IPS DF 6.9 (cell line): ENCODE measurements at regions not wholly inside any gene's neighbourhood (a gene's known extent, or its start where the extent isn't known, plus 50 kb on each side); places are given as distances from the start of the nearest gene placed in this dataset.

ENCODE experiments used
- DNase-seq: peaks from one replicate; pipeline ENCODE4 v3.0.0-alpha.2; 2013; ENCODE audit warnings: low read depth, low spot score
- H3K27ac ChIP-seq: one replicate; pipeline ENCODE4 v1.5.1; 2013; ENCODE audit warnings: low read length, control low read depth
- H3K27me3 ChIP-seq: 2 replicates; pipeline ENCODE4 v1.6.1; 2013; ENCODE audit warnings: mild to moderate bottlenecking, low read length; ENCODE audit not compliant: control insufficient read depth, insufficient read depth
- H3K36me3 ChIP-seq: 2 replicates; pipeline ENCODE4 v1.6.1; 2013; ENCODE audit warnings: low read length; ENCODE audit not compliant: control insufficient read depth, insufficient read depth
- H3K4me1 ChIP-seq: 2 replicates; pipeline ENCODE4 v1.6.1; 2013; ENCODE audit warnings: low read length; ENCODE audit not compliant: control insufficient read depth, insufficient read depth
- H3K4me3 ChIP-seq: 2 replicates; pipeline ENCODE4 v1.5.1; 2013; ENCODE audit warnings: mild to moderate bottlenecking, low read length
- H3K9me3 ChIP-seq: 2 replicates; pipeline ENCODE4 v1.6.1; 2013; ENCODE audit warnings: low read length, inconsistent platforms; ENCODE audit not compliant: control insufficient read depth, insufficient read depth
- WGBS: extraction: QIAGEN DNeasy Blood & Tissue Kit; methylation state at CpG from one replicate; pipeline ENCODE4 v1.1.7; 2013; ENCODE audit warnings: mixed read lengths, missing lambda C conversion rate; ENCODE audit not compliant: insufficient read length, insufficient coverage; 5-methylcytosine and 5-hydroxymethylcytosine counted together

- no CpG with 5 or more reads among the region's 7 CpGs for WGBS
- Histone ChIP-seq H3K4me1 (no peaks in the 10 kb centered on the region), H3K36me3 (no peaks in the 10 kb centered on the region), H3K27ac (no peak overlapping the region), H3K27me3 (no peaks in the 10 kb centered on the region), H3K9me3 (no peaks in the 10 kb centered on the region), H3K4me3 (no peak overlapping the region)
- no peak for DNase-seq
Measured at GRCh38 chr14:87312169-87312893, 680.7 kb downstream of the GALC start.

DNA sequence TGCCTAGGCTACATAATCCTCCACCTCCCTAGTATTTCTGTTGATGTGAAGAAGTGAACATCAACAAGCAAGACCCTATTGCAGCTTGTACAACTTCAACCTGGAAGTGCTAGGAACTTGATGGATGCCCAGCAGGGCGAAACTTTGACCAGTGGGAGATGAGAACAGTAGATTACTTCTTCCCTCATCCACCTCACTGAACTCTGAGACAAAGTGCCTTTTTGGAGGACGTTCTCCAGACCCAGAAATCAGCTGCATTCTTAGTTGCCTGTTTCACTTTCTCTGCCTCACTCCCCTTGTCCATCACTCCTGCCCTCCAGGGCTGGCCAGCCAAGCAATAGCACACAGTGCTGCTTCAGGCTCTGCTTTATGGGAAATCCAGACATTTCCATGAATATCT is 683.4 kb downstream of the GALC start:
- H3K27me3 ChIP-seq, result no peaks in the 10 kb centered on the region
- H3K4me3 ChIP-seq, result no peak overlapping the region
- WGBS, result no CpG with 5 or more reads among the region's 2 CpGs
- no peaks in the 10 kb centered on the region for H3K36me3 ChIP-seq
- no peaks in the 10 kb centered on the region for H3K9me3 ChIP-seq
- DNase-seq, result no peak
- no peaks in the 10 kb centered on the region for H3K4me1 ChIP-seq
- no peak overlapping the region for H3K27ac ChIP-seq

- WGBS, result no CpG with 5 or more reads among the region's 1 CpG
- H3K4me3 ChIP-seq, result no peak overlapping the region
- DNase-seq, result no peak
- no peaks in the 10 kb centered on the region for H3K27me3 ChIP-seq
- H3K36me3 ChIP-seq, result no peaks in the 10 kb centered on the region
- H3K27ac ChIP-seq, result no peak overlapping the region
- no peaks in the 10 kb centered on the region for H3K4me1 ChIP-seq
- H3K9me3 ChIP-seq, result no peaks in the 10 kb centered on the region
Measured at GRCh38 chr14:87306409-87307168, 686.4 kb downstream of the GALC start.

DNA sequence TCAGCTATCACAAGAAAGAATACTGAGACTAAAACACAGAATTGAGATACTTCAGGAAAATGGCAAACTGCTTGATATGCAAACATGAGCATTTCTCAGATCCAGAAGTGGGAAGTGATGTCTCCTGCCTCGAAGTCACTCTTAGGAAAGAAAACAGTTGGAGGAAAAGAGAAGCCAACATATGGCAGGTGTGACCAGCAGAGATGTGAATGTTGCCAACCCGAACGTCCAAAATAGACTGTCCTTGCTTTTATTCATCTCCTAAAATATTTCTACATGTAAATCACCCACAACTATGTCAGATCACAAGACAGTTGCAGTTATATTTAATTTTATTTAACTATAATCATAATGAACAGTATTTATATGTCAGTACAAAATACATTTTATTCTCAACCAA is 687.6 kb downstream of the GALC start:
- no peaks in the 10 kb centered on the region for H3K9me3 ChIP-seq
- WGBS, result no CpG with 5 or more reads among the region's 3 CpGs
- DNase-seq, result no peak
- H3K4me3 ChIP-seq, result no peak overlapping the region
- no peaks in the 10 kb centered on the region for H3K4me1 ChIP-seq
- H3K36me3 ChIP-seq, result no peaks in the 10 kb centered on the region
- no peaks in the 10 kb centered on the region for H3K27me3 ChIP-seq
- no peak overlapping the region for H3K27ac ChIP-seq

DNA sequence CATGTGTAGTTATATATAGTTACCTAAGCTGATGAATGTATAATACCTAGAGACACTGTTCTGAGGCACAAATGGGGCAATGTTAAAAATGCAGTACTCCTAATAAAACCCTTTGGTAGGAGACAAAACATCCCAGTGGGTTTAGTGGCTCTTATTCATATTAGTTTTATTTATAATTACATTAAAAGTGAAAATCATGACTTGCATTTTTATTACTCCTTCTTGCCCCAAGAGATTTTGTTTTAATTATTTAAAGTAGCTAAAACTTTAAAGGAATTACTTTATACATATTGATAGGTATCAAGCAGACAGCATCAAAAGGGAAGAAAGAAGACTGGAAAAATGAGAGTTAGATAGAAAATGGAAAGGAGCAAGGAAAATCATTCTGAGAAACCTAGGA is 688.6 kb downstream of the GALC start:
- Histone ChIP-seq H3K4me3 (no peak overlapping the region), H3K36me3 (no peaks in the 10 kb centered on the region), H3K4me1 (no peaks in the 10 kb centered on the region), H3K27me3 (no peaks in the 10 kb centered on the region), H3K27ac (no peak overlapping the region), H3K9me3 (no peaks in the 10 kb centered on the region)
- no peak for DNase-seq

GRCh38 chr14:87286826-87287225 is 706.2 kb downstream of the GALC start:
- H3K27me3 ChIP-seq, result no peaks in the 10 kb centered on the region
- no peaks in the 10 kb centered on the region for H3K9me3 ChIP-seq
- no peak overlapping the region for H3K4me3 ChIP-seq
- no peak overlapping the region for H3K27ac ChIP-seq
- no peaks in the 10 kb centered on the region for H3K4me1 ChIP-seq
- H3K36me3 ChIP-seq, result no peaks in the 10 kb centered on the region
- no peak for DNase-seq
- no CpG with 5 or more reads among the region's 1 CpG for WGBS

DNA sequence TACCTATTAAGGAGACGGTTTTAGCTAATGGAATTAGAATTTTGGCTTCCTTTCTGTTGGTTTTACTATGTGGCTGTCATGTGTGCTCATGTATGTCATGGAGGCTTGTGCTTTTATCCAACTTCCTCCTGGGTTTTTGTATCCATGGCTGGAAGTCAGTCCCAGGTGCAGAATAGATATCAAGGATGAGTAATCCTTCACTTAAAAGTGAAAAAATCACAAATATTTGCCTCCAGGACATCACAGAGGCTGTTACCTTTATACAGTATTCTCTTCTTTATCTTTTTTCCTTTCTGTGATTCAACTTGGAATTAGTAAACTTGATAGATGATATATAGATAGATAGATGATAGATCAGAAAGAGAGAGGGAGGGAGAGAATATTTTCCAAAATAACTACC is 706.8 kb downstream of the GALC start:
- Histone ChIP-seq H3K27me3 (no peaks in the 10 kb centered on the region), H3K4me1 (no peaks in the 10 kb centered on the region), H3K36me3 (no peaks in the 10 kb centered on the region), H3K27ac (no peak overlapping the region), H3K9me3 (no peaks in the 10 kb centered on the region), H3K4me3 (no peak overlapping the region)
- no CpG with 5 or more reads among the region's 1 CpG for WGBS
- no peak for DNase-seq

DNA sequence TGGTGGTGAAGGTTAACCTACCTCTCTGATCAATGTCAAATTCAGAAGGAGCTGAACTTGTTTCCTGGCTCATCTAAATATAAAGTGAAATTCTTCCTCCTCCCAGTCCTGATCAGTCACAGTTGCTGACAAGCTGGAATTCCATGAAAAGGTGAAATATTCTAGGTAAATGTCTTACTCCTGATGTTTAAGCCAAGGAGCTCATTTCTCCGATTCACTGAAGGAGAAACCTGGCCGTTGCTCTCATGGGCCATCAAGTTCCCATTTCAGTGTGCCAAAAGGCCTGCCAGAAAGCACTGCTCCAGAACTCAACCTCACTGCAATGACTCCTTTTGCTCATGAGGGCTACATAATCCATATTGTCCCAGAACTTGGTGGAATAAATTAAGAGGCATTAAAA is 707.5 kb downstream of the GALC start:
- Histone ChIP-seq H3K4me3 (no peak overlapping the region), H3K27me3 (no peaks in the 10 kb centered on the region), H3K27ac (no peak overlapping the region), H3K9me3 (no peaks in the 10 kb centered on the region), H3K36me3 (no peaks in the 10 kb centered on the region), H3K4me1 (no peaks in the 10 kb centered on the region)
- no CpG with 5 or more reads among the region's 2 CpGs for WGBS
- no peak for DNase-seq

DNA sequence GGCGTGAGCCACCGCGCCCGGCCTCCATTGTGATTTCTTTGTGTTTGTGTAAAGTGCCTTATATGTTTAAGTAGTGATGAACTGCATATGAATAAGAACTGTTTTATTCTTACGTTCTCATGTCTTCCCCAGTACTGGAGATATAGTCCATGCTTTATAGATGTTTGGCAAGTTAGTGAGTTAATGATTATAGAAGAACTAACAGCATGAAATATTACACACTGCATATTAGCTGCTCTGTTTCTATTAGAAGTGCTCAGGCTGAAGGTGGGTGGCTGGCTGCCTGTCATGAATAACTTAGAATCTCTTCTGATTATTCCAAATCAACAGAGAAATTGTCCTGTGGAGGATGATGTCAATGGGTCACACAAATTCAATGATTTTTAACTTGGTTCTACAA is 709.4 kb downstream of the GALC start:
- Histone ChIP-seq H3K36me3 (no peaks in the 10 kb centered on the region), H3K4me1 (no peaks in the 10 kb centered on the region), H3K27ac (no peak overlapping the region), H3K9me3 (no peaks in the 10 kb centered on the region), H3K4me3 (no peak overlapping the region), H3K27me3 (no peaks in the 10 kb centered on the region)
- no CpG with 5 or more reads among the region's 5 CpGs for WGBS
- no peak for DNase-seq

DNA sequence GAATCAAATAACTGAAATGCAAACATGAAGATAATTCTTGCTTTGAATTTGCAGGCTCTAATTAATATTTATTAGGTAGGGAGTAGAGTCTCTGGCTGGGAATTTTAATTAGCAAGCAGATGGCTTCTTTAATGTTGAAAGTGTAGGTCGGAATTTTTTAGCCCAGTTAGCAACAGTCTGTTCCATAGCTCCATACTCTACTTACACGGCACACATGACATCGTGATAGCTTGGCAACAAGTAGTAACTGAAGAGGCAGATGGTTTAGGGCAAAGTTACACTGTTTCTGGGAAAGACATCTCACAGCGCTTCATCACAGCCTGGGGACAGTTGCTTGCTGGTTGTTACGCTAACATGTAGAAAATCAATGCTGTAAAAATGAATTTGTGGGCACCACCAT is 710.7 kb downstream of the GALC start:
- WGBS, result no CpG with 5 or more reads among the region's 5 CpGs
- no peak for DNase-seq
- no peak overlapping the region for H3K27ac ChIP-seq
- no peaks in the 10 kb centered on the region for H3K27me3 ChIP-seq
- no peaks in the 10 kb centered on the region for H3K4me1 ChIP-seq
- H3K4me3 ChIP-seq, result no peak overlapping the region
- H3K36me3 ChIP-seq, result no peaks in the 10 kb centered on the region
- no peaks in the 10 kb centered on the region for H3K9me3 ChIP-seq

DNA sequence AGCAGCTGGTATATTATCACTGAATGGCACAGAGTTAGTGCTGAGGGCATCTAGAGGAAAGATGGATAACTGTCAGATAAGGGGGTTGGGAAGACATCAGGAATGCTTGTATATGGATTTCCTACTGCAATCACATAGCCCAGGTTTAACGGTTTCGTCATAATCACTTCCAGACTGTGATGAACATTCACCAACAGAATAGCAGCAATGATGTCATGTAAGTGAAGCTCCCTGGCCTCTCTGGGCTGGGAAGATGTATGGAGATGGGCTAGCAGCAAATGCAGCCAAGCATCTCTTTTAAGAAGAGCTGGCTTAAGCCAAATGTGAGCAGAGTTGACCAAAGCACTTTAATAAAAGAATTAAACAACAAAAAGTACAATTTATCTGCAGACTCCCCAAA is 714.6 kb downstream of the GALC start:
- H3K4me1 ChIP-seq, result no peaks in the 10 kb centered on the region
- H3K4me3 ChIP-seq, result no peak overlapping the region
- no CpG with 5 or more reads among the region's 2 CpGs for WGBS

More for the DNA sequence above, 714.6 kb downstream of the GALC start:
- no peaks in the 10 kb centered on the region for H3K27me3 ChIP-seq
- H3K27ac ChIP-seq, result no peak overlapping the region
- DNase-seq, result no peak
- H3K9me3 ChIP-seq, result no peaks in the 10 kb centered on the region
- no peaks in the 10 kb centered on the region for H3K36me3 ChIP-seq
